DND-41 (cell line): ENCODE measurements at regions not wholly inside any gene's neighbourhood (a gene's known extent, or its start where the extent isn't known, plus 50 kb on each side); places are given as distances from the start of the nearest gene placed in this dataset.

ENCODE experiments used
- EZH2 ChIP-seq: IDR thresholded peaks from 3 replicates; pipeline ENCODE4 v1.6.1; 2012; ENCODE audit warnings: borderline replicate concordance, low read depth, mild to moderate bottlenecking, moderate library complexity, low read length, inconsistent platforms; ENCODE audit not compliant: severe bottlenecking
- TF ChIP-seq, protein P1 (sequence below): IDR thresholded peaks from 2 replicates; pipeline ENCODE4 v1.5.1; 2012; ENCODE audit warnings: borderline replicate concordance, low read length, moderate library complexity, mild to moderate bottlenecking; ENCODE audit not compliant: poor library complexity, severe bottlenecking; ENCODE audit errors: extremely low read depth

DNA sequence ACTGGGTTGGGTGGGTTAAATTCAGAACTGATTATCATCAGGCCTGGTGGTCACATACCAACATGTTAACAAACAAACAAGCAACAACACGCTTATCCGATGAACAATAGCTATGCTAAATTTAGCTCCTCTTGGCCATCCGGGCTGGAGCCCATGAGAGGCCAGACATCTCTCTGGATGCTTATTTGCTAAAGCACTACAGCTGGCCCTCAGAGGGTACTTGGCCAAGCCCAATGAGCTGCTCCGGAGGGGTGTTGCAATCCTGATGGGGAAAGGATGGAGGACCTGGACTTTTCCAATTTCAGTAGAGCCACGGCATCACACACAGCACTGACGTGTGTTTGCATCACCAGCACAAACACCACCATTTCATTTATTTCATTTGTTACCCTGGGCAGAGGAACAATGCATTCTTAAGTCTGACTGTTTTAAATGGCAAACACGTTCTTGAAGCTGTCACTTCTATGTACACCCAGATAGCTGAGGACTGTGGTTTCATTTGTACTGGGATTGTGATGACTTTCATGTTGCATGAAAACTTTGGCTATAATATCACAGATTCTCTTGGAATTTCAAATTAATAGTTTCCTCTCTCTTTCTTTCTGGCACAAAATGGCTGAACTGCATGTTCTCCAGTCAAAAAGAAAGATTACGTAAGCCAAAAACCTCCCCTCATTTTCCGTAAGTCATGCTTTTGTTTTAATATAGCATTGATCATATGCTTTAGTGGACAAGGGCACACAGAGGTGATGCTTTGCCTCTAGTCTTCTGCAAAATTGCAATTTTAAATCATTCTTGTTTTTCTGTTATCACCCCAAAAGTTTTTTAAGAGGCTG is 359.8 kb upstream of the KAZN start:
- TF ChIP-seq, protein P1, sequence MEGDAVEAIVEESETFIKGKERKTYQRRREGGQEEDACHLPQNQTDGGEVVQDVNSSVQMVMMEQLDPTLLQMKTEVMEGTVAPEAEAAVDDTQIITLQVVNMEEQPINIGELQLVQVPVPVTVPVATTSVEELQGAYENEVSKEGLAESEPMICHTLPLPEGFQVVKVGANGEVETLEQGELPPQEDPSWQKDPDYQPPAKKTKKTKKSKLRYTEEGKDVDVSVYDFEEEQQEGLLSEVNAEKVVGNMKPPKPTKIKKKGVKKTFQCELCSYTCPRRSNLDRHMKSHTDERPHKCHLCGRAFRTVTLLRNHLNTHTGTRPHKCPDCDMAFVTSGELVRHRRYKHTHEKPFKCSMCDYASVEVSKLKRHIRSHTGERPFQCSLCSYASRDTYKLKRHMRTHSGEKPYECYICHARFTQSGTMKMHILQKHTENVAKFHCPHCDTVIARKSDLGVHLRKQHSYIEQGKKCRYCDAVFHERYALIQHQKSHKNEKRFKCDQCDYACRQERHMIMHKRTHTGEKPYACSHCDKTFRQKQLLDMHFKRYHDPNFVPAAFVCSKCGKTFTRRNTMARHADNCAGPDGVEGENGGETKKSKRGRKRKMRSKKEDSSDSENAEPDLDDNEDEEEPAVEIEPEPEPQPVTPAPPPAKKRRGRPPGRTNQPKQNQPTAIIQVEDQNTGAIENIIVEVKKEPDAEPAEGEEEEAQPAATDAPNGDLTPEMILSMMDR, result no peak
- no peak for TF ChIP-seq EZH2
